ENCODE measurements at regions not wholly inside any gene's neighbourhood (a gene's known extent, or its start where the extent isn't known, plus 50 kb on each side); places are given as distances from the start of the nearest gene placed in this dataset.

DNA sequence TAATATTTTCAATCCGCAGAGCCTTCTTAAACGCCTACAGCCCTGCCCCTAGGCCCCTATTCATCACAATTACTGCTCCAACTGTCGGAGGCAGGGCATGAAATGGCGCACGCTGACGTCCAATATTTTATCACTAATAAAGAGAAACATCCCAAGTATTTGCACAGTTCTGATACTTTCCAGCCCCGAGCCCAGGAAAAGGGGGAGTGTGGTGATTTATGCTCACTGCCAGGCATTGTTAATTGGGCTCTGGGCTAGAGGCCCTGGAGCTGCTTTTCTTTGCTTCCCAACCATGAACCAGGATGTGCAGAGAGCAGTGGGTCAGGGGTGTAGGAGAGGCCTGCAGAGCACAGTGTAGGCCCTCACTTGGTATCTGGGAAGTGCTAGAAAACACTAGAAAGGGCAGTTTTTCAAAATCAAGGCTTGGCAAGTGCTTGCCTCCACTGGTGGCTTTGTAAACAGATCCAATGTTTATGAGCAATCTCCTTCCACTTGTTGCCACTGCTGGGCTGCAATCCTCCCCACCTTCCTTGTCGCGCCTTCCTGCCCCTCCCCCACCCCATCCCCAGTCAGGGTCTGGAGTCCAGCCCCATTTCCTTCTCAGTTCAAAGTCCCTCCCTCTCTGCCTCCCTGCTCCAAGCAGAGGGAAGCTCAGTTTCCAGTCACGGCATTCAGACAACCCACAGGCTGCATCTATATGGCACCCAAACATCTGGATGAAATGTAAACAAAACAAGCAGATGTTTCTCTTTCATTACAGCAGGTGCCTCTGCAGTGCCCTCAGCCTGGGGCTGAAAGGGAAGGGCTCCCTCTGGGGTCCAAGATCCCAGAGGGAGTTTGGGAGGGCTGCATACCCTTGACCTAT, 83.9 kb upstream of the PKDCC start:
- no peaks in the 10 kb centered on the region for H3K9me3 ChIP-seq (ENCODE audit: low read depth)
- H3K4me2 ChIP-seq, result peak overlapping the region; percentile 7
- no peak overlapping the region for H3K27ac ChIP-seq
- Mint-ChIP-seq H3K36me3 (no peaks in the 10 kb centered on the region), H3K9me3 (no peaks in the 10 kb centered on the region), H3K27me3 (ENCODE audit: insufficient read depth, low read depth) (peaks cover 14% of the 10 kb centered on the region), H3K4me1 (peaks cover 44% of the 10 kb centered on the region), H3K4me3 (no peak overlapping the region), H3K27ac (peak overlapping the region; percentile 90)
- DNase-seq (ENCODE audit: low spot score), result peak; percentile 59
- H3K9ac ChIP-seq, result no peak overlapping the region
- H3K4me3 ChIP-seq, result no peak overlapping the region
- no peaks in the 10 kb centered on the region for H4K20me1 ChIP-seq (ENCODE audit: low read depth)
- no peaks in the 10 kb centered on the region for H3K79me2 ChIP-seq (ENCODE audit: low read depth)
- no peaks in the 10 kb centered on the region for H3K27me3 ChIP-seq
- no peaks in the 10 kb centered on the region for H3F3A ChIP-seq (ENCODE audit: low read depth)
- TF ChIP-seq EZH2phosphoT487 (IDR thresholded peaks at IDR 0.05) (no peak), EZH2 (IDR thresholded peaks at IDR 0.05) (no peak)
- TF ChIP-seq, protein P1, sequence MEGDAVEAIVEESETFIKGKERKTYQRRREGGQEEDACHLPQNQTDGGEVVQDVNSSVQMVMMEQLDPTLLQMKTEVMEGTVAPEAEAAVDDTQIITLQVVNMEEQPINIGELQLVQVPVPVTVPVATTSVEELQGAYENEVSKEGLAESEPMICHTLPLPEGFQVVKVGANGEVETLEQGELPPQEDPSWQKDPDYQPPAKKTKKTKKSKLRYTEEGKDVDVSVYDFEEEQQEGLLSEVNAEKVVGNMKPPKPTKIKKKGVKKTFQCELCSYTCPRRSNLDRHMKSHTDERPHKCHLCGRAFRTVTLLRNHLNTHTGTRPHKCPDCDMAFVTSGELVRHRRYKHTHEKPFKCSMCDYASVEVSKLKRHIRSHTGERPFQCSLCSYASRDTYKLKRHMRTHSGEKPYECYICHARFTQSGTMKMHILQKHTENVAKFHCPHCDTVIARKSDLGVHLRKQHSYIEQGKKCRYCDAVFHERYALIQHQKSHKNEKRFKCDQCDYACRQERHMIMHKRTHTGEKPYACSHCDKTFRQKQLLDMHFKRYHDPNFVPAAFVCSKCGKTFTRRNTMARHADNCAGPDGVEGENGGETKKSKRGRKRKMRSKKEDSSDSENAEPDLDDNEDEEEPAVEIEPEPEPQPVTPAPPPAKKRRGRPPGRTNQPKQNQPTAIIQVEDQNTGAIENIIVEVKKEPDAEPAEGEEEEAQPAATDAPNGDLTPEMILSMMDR (IDR thresholded peaks at IDR 0.05), result no peak
- peaks cover 45% of the 10 kb centered on the region for H3K4me1 ChIP-seq
- peak overlapping the region; percentile 12 for H2AFZ ChIP-seq (replicated peaks)
- H3K36me3 ChIP-seq, result no peaks in the 10 kb centered on the region

- Histone ChIP-seq H3K4me3 (no peak overlapping the region), H3K9ac (no peak overlapping the region), H3F3A (ENCODE audit: low read depth) (no peaks in the 10 kb centered on the region), H3K27me3 (no peaks in the 10 kb centered on the region), H2AFZ (replicated peaks) (no peak overlapping the region), H3K27ac (no peak overlapping the region), H3K36me3 (no peaks in the 10 kb centered on the region), H3K4me1 (peaks cover 42% of the 10 kb centered on the region), H3K4me2 (no peak overlapping the region), H3K9me3 (ENCODE audit: low read depth) (no peaks in the 10 kb centered on the region), H4K20me1 (ENCODE audit: low read depth) (no peaks in the 10 kb centered on the region), H3K79me2 (ENCODE audit: low read depth) (no peaks in the 10 kb centered on the region)
- Mint-ChIP-seq H3K4me1 (peaks cover 44% of the 10 kb centered on the region), H3K4me3 (no peak overlapping the region), H3K27ac (peak overlapping the region; percentile 62), H3K9me3 (no peaks in the 10 kb centered on the region), H3K36me3 (no peaks in the 10 kb centered on the region), H3K27me3 (ENCODE audit: insufficient read depth, low read depth) (peaks cover 17% of the 10 kb centered on the region)
- TF ChIP-seq, protein P1 (IDR thresholded peaks at IDR 0.05), result no peak
- TF ChIP-seq EZH2phosphoT487 (IDR thresholded peaks at IDR 0.05) (no peak), EZH2 (IDR thresholded peaks at IDR 0.05) (no peak)
- no peak for DNase-seq (ENCODE audit: low spot score)
These were observed 82.5 kb upstream of the PKDCC start for GRCh38 chr2:41965173-41965908.

DNA sequence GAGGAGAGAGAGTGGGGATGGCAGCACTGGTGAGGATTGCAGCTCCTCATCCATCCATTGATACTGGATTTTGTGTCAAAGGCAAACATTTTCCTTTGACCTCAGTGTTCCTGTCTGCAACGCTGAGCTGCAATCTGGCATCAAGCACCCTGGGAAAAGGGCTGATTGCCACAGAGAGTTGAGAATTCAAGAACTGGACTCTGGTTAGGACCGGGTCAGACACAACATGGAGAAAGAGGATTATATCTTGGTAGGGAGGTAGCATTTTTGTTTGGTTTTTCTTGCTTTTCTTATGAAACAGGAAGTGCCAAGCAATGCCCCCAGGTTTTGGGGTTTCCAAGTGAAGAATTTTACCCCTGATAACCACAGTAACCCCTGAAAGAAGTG, 81.9 kb upstream of the PKDCC start:
- TF ChIP-seq EZH2phosphoT487 (IDR thresholded peaks at IDR 0.05), result no peak
- TF ChIP-seq, protein P1 (IDR thresholded peaks at IDR 0.05), result no peak
- TF ChIP-seq EZH2 (IDR thresholded peaks at IDR 0.05), result no peak
- Histone ChIP-seq H3K4me3 (no peak overlapping the region), H3K4me1 (peaks cover 40% of the 10 kb centered on the region), H4K20me1 (ENCODE audit: low read depth) (no peaks in the 10 kb centered on the region), H3K9ac (no peak overlapping the region), H3K27ac (no peak overlapping the region), H3F3A (ENCODE audit: low read depth) (no peaks in the 10 kb centered on the region), H3K27me3 (no peaks in the 10 kb centered on the region), H3K4me2 (no peak overlapping the region), H3K79me2 (ENCODE audit: low read depth) (no peaks in the 10 kb centered on the region), H3K9me3 (ENCODE audit: low read depth) (no peaks in the 10 kb centered on the region), H3K36me3 (no peaks in the 10 kb centered on the region), H2AFZ (replicated peaks) (no peak overlapping the region)
- no peaks in the 10 kb centered on the region for H3K36me3 Mint-ChIP-seq
- H3K4me1 Mint-ChIP-seq, result peaks cover 46% of the 10 kb centered on the region
- H3K4me3 Mint-ChIP-seq, result no peak overlapping the region
- no peaks in the 10 kb centered on the region for H3K9me3 Mint-ChIP-seq
- peak overlapping the region; percentile 62 for H3K27ac Mint-ChIP-seq
- H3K27me3 Mint-ChIP-seq (ENCODE audit: insufficient read depth, low read depth), result peaks cover 16% of the 10 kb centered on the region
- no peak for DNase-seq (ENCODE audit: low spot score)

All from neural progenitor cell (in vitro differentiated cells).